ENCODE measurements at regions not wholly inside any gene's neighbourhood (a gene's known extent, or its start where the extent isn't known, plus 50 kb on each side); places are given as distances from the start of the nearest gene placed in this dataset.

DNA sequence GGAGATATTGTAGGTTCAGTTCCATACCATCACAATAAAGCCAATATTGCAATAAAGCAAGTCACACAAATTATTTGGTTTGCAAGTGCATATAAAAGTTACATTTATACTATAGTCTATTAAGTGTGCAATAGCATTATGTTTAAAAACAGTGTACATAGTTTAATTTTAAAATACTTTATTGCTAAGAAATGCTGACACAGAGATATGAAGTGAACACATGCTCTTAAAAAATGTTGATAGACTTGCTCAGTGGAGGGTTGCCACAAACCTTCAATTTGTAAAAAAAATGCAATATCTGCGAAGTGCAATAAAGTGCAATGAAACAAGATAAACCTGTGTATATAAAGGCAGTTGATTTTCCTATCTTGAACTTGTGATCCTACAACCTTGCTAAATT, 161.5 kb downstream of the PRDM13 start:
- TF ChIP-seq, protein P1, sequence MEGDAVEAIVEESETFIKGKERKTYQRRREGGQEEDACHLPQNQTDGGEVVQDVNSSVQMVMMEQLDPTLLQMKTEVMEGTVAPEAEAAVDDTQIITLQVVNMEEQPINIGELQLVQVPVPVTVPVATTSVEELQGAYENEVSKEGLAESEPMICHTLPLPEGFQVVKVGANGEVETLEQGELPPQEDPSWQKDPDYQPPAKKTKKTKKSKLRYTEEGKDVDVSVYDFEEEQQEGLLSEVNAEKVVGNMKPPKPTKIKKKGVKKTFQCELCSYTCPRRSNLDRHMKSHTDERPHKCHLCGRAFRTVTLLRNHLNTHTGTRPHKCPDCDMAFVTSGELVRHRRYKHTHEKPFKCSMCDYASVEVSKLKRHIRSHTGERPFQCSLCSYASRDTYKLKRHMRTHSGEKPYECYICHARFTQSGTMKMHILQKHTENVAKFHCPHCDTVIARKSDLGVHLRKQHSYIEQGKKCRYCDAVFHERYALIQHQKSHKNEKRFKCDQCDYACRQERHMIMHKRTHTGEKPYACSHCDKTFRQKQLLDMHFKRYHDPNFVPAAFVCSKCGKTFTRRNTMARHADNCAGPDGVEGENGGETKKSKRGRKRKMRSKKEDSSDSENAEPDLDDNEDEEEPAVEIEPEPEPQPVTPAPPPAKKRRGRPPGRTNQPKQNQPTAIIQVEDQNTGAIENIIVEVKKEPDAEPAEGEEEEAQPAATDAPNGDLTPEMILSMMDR (IDR thresholded peaks at IDR 0.05; ENCODE audit: low read depth, low read length) = no peak
- H3K4me3 ChIP-seq (ENCODE audit: low read depth, low read length) = no peak overlapping the region

DNA sequence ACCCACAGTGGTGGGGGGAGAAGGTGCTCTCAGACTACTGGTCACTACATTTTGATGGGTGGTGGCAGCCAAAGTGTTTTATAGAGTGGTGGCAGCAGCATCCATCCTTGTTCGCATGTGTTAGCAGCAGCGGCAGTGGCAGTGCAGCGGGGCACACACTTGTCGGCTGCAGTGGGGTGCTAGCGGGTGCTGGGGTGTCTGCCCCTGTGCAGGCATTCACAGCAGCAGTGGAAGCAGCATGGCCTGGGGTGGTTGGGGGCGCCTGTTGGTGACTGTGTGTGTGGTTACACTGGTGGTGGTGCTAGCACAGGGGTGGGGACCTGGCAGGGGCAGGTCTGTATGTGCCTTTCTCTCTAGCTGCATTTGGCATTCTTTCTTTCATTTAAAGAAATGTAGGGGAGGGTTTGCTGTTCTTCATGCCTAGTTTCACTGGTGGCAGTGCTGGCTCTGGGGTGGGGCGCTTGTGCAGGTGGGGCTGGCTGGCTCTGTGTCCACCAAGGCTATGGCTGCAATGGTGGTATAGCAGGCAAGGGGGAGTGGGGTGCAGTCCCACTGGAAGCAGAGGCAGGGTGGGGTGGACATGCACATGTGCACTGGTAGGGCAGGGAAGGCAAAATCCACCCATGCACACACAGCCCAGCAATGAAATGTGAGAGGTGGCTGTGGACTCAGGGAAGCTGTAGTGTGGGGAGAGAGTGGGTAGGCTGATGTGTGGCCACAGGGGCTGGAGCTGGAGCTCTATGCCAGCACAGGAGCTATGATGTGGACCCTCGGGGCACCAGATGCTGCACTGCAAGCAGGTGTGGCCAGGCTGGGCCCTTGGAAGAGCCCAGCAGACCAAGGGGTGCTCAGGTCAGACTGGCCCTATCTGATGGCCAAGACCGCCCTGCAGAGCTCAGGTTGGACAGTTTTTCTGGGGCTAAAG, 173.3 kb downstream of the PRDM13 start:
- TF ChIP-seq, protein P1 (IDR thresholded peaks at IDR 0.05; ENCODE audit: low read depth, low read length) = no peak
- H3K4me3 ChIP-seq (ENCODE audit: low read depth, low read length) = no peak overlapping the region

DNA sequence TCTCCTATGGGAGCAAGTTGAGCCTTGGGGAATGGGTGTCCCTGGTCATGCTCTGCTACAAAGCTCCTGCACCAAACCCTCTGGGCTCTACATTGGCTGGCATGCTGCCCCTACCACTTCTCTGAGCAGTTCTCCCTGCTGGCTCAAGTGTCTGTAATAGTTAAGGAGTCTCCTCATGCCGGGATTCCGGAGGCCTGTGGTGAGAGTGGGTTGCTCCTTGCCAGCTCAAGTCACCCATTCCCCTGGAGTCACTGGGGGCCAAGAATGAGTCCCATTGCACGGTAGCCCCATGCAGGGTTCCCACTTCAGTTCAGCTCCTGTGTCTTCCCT, 173.9 kb downstream of the PRDM13 start:
- TF ChIP-seq, protein P1 (IDR thresholded peaks at IDR 0.05; ENCODE audit: low read depth, low read length) = no peak
- H3K4me3 ChIP-seq (ENCODE audit: low read depth, low read length) = no peak overlapping the region

DNA sequence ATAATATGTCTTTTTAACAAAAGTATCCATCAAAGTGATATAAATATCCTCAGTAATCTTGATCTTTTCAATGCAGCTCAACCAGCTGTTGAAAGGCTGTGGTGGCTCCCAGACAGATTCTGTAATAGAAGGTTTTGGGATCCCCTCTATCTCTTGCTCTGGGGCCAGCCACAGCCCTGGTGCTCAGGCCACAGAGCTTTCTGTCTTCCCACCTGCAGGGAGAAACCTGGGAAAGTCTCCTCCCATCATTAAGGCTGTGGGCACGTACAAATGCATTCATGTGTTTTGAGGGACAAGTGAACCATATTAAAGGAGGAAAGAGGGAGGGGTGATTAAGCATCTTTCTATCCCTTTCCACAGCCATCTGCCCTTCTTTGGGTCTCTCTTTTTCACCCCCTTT, 183.1 kb downstream of the PRDM13 start:
- no peak overlapping the region for H3K4me3 ChIP-seq (ENCODE audit: low read depth, low read length)
- TF ChIP-seq, protein P1 (IDR thresholded peaks at IDR 0.05; ENCODE audit: low read depth, low read length) = no peak

DNA sequence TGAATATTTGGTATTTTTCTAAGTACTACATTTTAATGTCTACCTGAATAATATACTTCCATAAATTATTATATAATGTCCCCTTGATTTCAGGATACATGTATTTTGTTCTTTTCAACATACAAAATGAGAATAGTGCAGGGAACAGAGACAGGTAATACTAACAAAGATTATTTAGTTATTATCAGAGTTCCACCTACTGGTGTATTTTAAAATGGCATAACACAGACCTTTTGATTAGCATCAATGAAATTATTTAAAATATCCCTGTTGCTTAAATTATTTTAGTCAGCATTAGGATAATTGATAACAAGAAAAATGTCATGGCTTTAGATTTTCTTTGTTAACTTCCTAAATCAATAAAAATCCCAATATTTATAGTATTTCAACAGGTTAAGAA, 184.0 kb downstream of the PRDM13 start:
- TF ChIP-seq, protein P1 (IDR thresholded peaks at IDR 0.05; ENCODE audit: low read depth, low read length) = no peak

DNA sequence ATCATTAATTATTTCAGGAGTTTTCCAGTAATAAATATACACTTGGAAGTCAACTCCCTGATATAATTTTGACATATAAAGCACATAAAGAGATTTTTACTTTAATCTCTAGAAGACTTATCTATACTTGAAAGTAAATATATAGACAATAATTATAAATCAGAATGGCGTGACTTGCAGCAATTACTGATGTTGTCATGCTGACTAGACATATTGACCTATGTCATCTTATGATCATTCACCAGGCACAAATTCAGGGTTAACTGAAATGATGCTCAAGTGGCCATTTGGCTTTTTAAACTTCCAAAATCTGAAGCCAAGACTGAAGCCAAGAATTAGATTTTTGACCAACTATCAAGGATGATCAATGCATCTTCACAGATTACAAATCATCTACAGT, 192.2 kb downstream of the MCHR2 start:
- H3K4me3 ChIP-seq (ENCODE audit: low read depth, low read length) = no peak overlapping the region
- TF ChIP-seq, protein P1 (IDR thresholded peaks at IDR 0.05; ENCODE audit: low read depth, low read length) = no peak

More for the DNA sequence above, 184.0 kb downstream of the PRDM13 start:
- no peak overlapping the region for H3K4me3 ChIP-seq (ENCODE audit: low read depth, low read length)

DNA sequence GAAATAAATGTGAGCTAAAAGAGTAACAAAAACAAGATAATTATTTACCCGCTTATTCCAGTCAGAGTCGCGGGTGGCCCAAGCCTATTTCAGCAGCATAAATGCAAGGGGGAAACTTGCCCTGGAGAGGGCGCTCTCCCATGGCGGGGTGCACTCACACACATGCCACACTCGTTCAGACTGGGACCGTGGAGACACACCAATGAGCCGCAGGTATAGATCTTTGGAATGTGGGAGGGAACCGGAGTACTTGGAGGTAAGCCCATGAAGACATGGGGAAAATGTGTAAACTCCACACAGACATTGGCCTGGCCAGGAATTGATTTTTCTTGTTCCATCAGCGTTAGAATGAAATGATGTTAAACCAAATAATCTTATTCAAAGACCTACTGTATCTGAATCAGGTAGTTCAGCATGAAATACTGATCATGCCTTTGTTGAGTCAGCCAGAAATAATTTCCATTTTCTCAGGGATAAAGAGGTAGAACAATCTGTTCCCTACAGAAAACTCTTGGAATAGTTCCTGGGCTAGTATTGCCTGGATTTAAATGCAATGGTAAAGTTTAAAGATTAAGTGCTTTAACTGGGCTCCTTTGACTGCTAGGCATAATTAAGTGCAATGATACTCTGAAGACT, 191.5 kb downstream of the MCHR2 start:
- H3K4me3 ChIP-seq (ENCODE audit: low read depth, low read length) = no peak overlapping the region
- TF ChIP-seq, protein P1 (IDR thresholded peaks at IDR 0.05; ENCODE audit: low read depth, low read length) = 0 out of 2 replicates have a peak, but pooled peaks have one; percentile 7
